Loucy (cell line): ENCODE measurements at regions not wholly inside any gene's neighbourhood (a gene's known extent, or its start where the extent isn't known, plus 50 kb on each side); places are given as distances from the start of the nearest gene placed in this dataset.

Experiments used
- H2AFZ ChIP-seq: fragments of 200-600 bp; sonication (generic); 2 replicates; pipeline ENCODE4 v1.6.0; 2016; ENCODE audit warnings: antibody characterized with exemption, mild to moderate bottlenecking, low read length, moderate library complexity
- H3F3A ChIP-seq: fragments of 200-600 bp; 2 replicates; pipeline ENCODE4 v1.6.0; 2016; ENCODE audit warnings: antibody characterized with exemption, low read depth, mild to moderate bottlenecking
- H3K27me3 ChIP-seq: fragments of 200-600 bp; sonication (generic); 2 replicates; pipeline ENCODE4 v1.6.1; 2014; ENCODE audit warnings: low read length, mild to moderate bottlenecking; ENCODE audit not compliant: insufficient read depth, poor library complexity, severe bottlenecking
- H3K36me3 ChIP-seq: fragments of 200-600 bp; sonication (generic); 2 replicates; pipeline ENCODE4 v1.6.1; 2016; ENCODE audit warnings: low read length; ENCODE audit not compliant: insufficient read depth
- H3K4me1 ChIP-seq: fragments of 200-600 bp; sonication (generic); 2 replicates; pipeline ENCODE4 v1.5.1; 2014; ENCODE audit warnings: low read length, mild to moderate bottlenecking; ENCODE audit not compliant: insufficient read depth, poor library complexity, severe bottlenecking
- H3K4me2 ChIP-seq: fragments of 200-600 bp; sonication (generic); 2 replicates; pipeline ENCODE4 v1.6.0; 2014; ENCODE audit warnings: antibody characterized with exemption, low read length, low read depth, mild to moderate bottlenecking; ENCODE audit not compliant: poor library complexity, severe bottlenecking
- H3K4me3 ChIP-seq: fragments of 200-600 bp; sonication (generic); 2 replicates; pipeline ENCODE4 v1.5.1; 2014; ENCODE audit warnings: low read length, mild to moderate bottlenecking, mixed read lengths; ENCODE audit not compliant: poor library complexity, severe bottlenecking
- H3K79me2 ChIP-seq: fragments of 200-600 bp; sonication (generic); 2 replicates; pipeline ENCODE4 v1.6.1; 2014; ENCODE audit warnings: low read length; ENCODE audit not compliant: insufficient read depth
- H3K9ac ChIP-seq: fragments of 200-600 bp; sonication (generic); 2 replicates; pipeline ENCODE4 v1.6.0; 2014; ENCODE audit warnings: mild to moderate bottlenecking, low read depth, low read length, moderate library complexity; ENCODE audit not compliant: poor library complexity, severe bottlenecking
- H3K9me2 ChIP-seq: fragments of 200-600 bp; sonication (generic); replicated peaks from 2 replicates; pipeline ENCODE4 v1.6.1; 2016; ENCODE audit warnings: low read depth, low read length, mixed read lengths
- H3K9me3 ChIP-seq: fragments of 200-600 bp; sonication (generic); 2 replicates; pipeline ENCODE4 v1.6.1; 2014; ENCODE audit warnings: mild to moderate bottlenecking, antibody characterized with exemption, low read length, low read depth; ENCODE audit not compliant: insufficient read depth
- H4K20me1 ChIP-seq: fragments of 200-600 bp; sonication (generic); 2 replicates; pipeline ENCODE4 v1.6.0; 2014; ENCODE audit warnings: antibody characterized with exemption, low read length, mild to moderate bottlenecking; ENCODE audit not compliant: insufficient read depth, poor library complexity, severe bottlenecking
- EZH2phosphoT487 ChIP-seq: fragments of 200-600 bp; IDR thresholded peaks from 2 replicates; pipeline ENCODE4 v1.6.1; 2018; ENCODE audit warnings: antibody characterized with exemption, mild to moderate bottlenecking, moderate library complexity, borderline replicate concordance
- TF ChIP-seq, protein P1 (sequence below): fragments of 200-600 bp; sonication (generic); conservative IDR thresholded peaks from 2 replicates; pipeline ENCODE4 v1.5.1; 2014; ENCODE audit warnings: mild to moderate bottlenecking, antibody characterized with exemption, low read length

DNA sequence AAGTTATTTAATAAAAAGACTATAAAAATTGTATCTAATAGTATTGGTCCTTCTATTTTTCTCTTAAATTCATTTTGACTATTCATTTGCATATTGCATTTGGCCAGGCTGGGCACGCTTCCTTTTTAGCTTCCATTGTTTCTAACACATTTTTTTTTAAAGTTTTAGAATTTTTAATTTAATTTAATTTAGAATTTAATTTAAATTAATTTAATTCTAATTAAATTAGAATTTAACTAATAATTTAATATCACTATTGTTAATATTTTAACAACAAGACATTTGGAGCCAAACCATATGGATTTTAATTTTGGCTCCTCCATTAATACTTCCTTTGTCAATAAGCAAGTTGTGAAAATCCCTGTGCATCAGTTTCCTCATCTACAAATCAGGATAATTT is 856.9 kb upstream of the SEL1L start:
- H3K27me3 ChIP-seq = no peaks in the 10 kb centered on the region
- no peaks in the 10 kb centered on the region for H3K36me3 ChIP-seq
- no peak overlapping the region for H3K4me2 ChIP-seq
- TF ChIP-seq, protein P1, sequence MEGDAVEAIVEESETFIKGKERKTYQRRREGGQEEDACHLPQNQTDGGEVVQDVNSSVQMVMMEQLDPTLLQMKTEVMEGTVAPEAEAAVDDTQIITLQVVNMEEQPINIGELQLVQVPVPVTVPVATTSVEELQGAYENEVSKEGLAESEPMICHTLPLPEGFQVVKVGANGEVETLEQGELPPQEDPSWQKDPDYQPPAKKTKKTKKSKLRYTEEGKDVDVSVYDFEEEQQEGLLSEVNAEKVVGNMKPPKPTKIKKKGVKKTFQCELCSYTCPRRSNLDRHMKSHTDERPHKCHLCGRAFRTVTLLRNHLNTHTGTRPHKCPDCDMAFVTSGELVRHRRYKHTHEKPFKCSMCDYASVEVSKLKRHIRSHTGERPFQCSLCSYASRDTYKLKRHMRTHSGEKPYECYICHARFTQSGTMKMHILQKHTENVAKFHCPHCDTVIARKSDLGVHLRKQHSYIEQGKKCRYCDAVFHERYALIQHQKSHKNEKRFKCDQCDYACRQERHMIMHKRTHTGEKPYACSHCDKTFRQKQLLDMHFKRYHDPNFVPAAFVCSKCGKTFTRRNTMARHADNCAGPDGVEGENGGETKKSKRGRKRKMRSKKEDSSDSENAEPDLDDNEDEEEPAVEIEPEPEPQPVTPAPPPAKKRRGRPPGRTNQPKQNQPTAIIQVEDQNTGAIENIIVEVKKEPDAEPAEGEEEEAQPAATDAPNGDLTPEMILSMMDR = no peak
- no peak for TF ChIP-seq EZH2phosphoT487
- no peak overlapping the region for H2AFZ ChIP-seq
- no peaks in the 10 kb centered on the region for H3K9me2 ChIP-seq
- no peaks in the 10 kb centered on the region for H3F3A ChIP-seq
- no peaks in the 10 kb centered on the region for H4K20me1 ChIP-seq
- no peaks in the 10 kb centered on the region for H3K4me1 ChIP-seq
- H3K4me3 ChIP-seq = no peak overlapping the region
- H3K9me3 ChIP-seq = no peaks in the 10 kb centered on the region
- H3K9ac ChIP-seq = no peak overlapping the region
- no peaks in the 10 kb centered on the region for H3K79me2 ChIP-seq

DNA sequence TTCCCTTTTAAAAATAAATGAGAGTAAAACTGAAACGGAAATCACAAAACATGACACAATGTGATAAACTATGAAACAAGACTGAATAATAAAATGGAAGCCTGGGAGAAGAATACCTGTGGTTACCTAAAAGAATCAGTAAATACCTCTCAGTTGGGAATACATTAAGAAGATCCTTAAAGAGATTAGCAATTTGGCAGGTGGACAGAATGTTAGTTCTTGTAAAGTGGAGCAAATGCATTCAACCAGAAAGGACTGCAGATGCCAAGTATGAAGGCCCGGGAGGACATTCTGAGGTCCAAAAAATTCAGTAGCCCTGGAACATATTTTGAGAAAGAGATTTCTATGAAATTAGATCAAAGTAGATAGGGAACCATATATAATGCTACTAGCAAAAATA is 861.3 kb upstream of the SEL1L start:
- Histone ChIP-seq H3K36me3 (no peaks in the 10 kb centered on the region), H3K9ac (no peak overlapping the region), H2AFZ (no peak overlapping the region), H3K9me3 (no peaks in the 10 kb centered on the region), H3F3A (no peaks in the 10 kb centered on the region), H3K27me3 (no peaks in the 10 kb centered on the region), H4K20me1 (no peaks in the 10 kb centered on the region), H3K79me2 (no peaks in the 10 kb centered on the region), H3K4me1 (no peaks in the 10 kb centered on the region), H3K4me3 (no peak overlapping the region), H3K4me2 (no peak overlapping the region), H3K9me2 (no peaks in the 10 kb centered on the region)
- no peak for TF ChIP-seq EZH2phosphoT487
- TF ChIP-seq, protein P1 = no peak

DNA sequence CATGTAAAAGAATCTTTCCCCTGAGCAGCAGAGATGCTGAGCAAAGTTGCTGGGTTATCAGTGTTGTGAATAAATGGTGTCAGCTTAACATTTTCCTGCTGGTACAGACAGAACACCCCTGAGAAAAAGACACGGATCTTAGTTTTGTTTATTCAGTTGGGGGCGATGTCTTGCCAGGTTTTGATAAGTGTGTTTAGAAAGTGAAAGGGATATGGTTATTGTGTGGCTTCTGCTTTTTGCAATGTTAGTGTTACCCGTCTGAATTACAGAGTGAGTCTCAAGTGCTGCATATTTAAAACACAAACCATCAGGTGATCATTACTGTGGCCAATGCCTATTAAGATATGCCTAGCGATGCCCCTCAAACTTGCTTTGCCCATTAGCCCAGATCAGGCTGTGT is 864.6 kb upstream of the SEL1L start:
- Histone ChIP-seq H3K9ac (no peak overlapping the region), H4K20me1 (no peaks in the 10 kb centered on the region), H3K4me1 (no peaks in the 10 kb centered on the region), H2AFZ (no peak overlapping the region), H3K36me3 (no peaks in the 10 kb centered on the region), H3K79me2 (no peaks in the 10 kb centered on the region), H3K9me3 (no peaks in the 10 kb centered on the region), H3K9me2 (no peaks in the 10 kb centered on the region), H3K27me3 (no peaks in the 10 kb centered on the region), H3F3A (no peaks in the 10 kb centered on the region), H3K4me3 (no peak overlapping the region), H3K4me2 (no peak overlapping the region)
- TF ChIP-seq, protein P1 = no peak
- no peak for TF ChIP-seq EZH2phosphoT487
